GM12878 (cell line): ENCODE measurements at regions not wholly inside any gene's neighbourhood (a gene's known extent, or its start where the extent isn't known, plus 50 kb on each side); places are given as distances from the start of the nearest gene placed in this dataset.

Source experiments
- ATAC-seq: fragments of 200-7000 bp; cut with Tn5 transposase; 3 replicates; pipeline ENCODE4 v1.9.1; 2020; ENCODE audit warnings: mild to moderate bottlenecking, moderate library complexity
- BruUV-seq: library from RNA; stranded (reverse); fragments of 400-500 nt; replicated peaks from 2 replicates; lab custom pipeline; 2021; lab: Mats Ljungman, UMichigan
- CTCF ChIA-PET: fragments of 300-600 bp; sonication (Branson Sonifier 250); formaldehyde crosslinking; extraction: SDS; loops from one replicate; lab custom pipeline; 2021; ENCODE audit warnings: inconsistent platforms; lab: Yijun Ruan, JAX
- POLR2A ChIA-PET: fragments of 350-600 bp; formaldehyde crosslinking; extraction: SDS; loops from one replicate; lab custom pipeline; 2021; ENCODE audit warnings: inconsistent platforms; lab: Charles Lee
- RAD21 ChIA-PET: fragments of 300-600 bp; sonication (Branson Sonifier 250); formaldehyde crosslinking; loops from one replicate; lab custom pipeline; 2023; ENCODE audit warnings: antibody characterized with exemption; ENCODE audit not compliant: unreplicated experiment; lab: Charles Lee
- SMC1A ChIA-PET: fragments of 300-600 bp; sonication (Branson Sonifier 250); formaldehyde crosslinking; loops from one replicate; lab custom pipeline; 2023; ENCODE audit not compliant: unreplicated experiment, uncharacterized antibody; lab: Charles Lee
- DNase-seq: peaks from one replicate; pipeline ENCODE4 v3.0.0-alpha.2; 2011; ENCODE audit warnings: low read depth, low spot score
- FAIRE-seq: peaks from 3 replicates; lab custom pipeline; 2011; peaks lifted over from hg19 to GRCh38; lab: Jason Lieb, UNC
- H2AFZ ChIP-seq: 2 replicates; pipeline ENCODE4 v1.6.0; 2011; ENCODE audit warnings: low read depth, low read length, control low read depth; ENCODE audit not compliant: control insufficient read depth
- H3K27ac ChIP-seq: 2 replicates; pipeline ENCODE4 v1.5.1; 2011; ENCODE audit warnings: control low read depth; ENCODE audit not compliant: control insufficient read depth, insufficient read depth
- H3K27me3 ChIP-seq, 2 experiments: replicated peaks in 1 of 2; 2 replicates each; pipeline versions ENCODE4 v1.6.0 to v1.6.1; 2011; ENCODE audit warnings: low read length in 1 of 2; ENCODE audit not compliant: control insufficient read depth in 2 of 2, insufficient read depth in 2 of 2
- H3K36me3 ChIP-seq, 2 experiments: 2 replicates each; pipeline ENCODE4 v1.5.1; 2011; ENCODE audit warnings: low read length in 1 of 2; ENCODE audit not compliant: control insufficient read depth in 2 of 2, insufficient read depth in 2 of 2
- H3K4me1 ChIP-seq: 2 replicates; pipeline ENCODE4 v1.6.1; 2011; ENCODE audit warnings: mild to moderate bottlenecking, low read length, moderate library complexity, mixed read lengths; ENCODE audit not compliant: control insufficient read depth, insufficient read depth
- H3K4me2 ChIP-seq: 2 replicates; pipeline ENCODE4 v1.6.0; 2011; ENCODE audit warnings: control low read depth; ENCODE audit not compliant: control insufficient read depth, insufficient read depth
- H3K4me3 ChIP-seq: fragments of 200-600 bp; sonication (generic); 2 replicates; pipeline ENCODE4 v1.5.1; 2016
- H3K79me2 ChIP-seq: 2 replicates; pipeline ENCODE4 v1.6.0; 2011; ENCODE audit warnings: low read length; ENCODE audit not compliant: control insufficient read depth, insufficient read depth
- H3K9ac ChIP-seq: 2 replicates; pipeline ENCODE4 v1.8.0; 2011; ENCODE audit warnings: low read length, control low read depth, mixed read lengths; ENCODE audit not compliant: control insufficient read depth, insufficient read depth
- H3K9me3 ChIP-seq: replicated peaks from 3 replicates; pipeline ENCODE4 v1.5.1; 2011; ENCODE audit warnings: mild to moderate bottlenecking, low read length; ENCODE audit not compliant: control insufficient read depth, insufficient read depth
- H4K20me1 ChIP-seq: 2 replicates; pipeline ENCODE4 v1.6.0; 2011; ENCODE audit not compliant: control insufficient read depth, insufficient read depth
- BCL11A ChIP-seq: IDR thresholded peaks from 2 replicates; pipeline ENCODE4 v1.6.1; 2011; ENCODE audit warnings: low read depth, low read length
- EED ChIP-seq: sonication (generic); IDR thresholded peaks from 2 replicates; pipeline ENCODE4 v1.6.1; 2016; ENCODE audit warnings: antibody characterized with exemption, low read depth
- GATAD2B ChIP-seq: fragments of 450-650 bp; conservative IDR thresholded peaks from 2 replicates; pipeline ENCODE4 v1.6.1; 2017; ENCODE audit warnings: low read depth, mild to moderate bottlenecking, moderate library complexity
- MTA2 ChIP-seq: fragments of 450-650 bp; IDR thresholded peaks from 2 replicates; pipeline ENCODE4 v1.6.1; 2016; ENCODE audit warnings: low read depth, mild to moderate bottlenecking, moderate library complexity
- NBN ChIP-seq: fragments of 450-650 bp; IDR thresholded peaks from 2 replicates; pipeline ENCODE4 v1.6.1; 2016
- NFXL1 ChIP-seq: fragments of 450-650 bp; IDR thresholded peaks from 2 replicates; pipeline ENCODE4 v1.6.1; 2017; ENCODE audit warnings: antibody characterized with exemption, mild to moderate bottlenecking, borderline replicate concordance
- PKNOX1 ChIP-seq: fragments of 450-650 bp; IDR thresholded peaks from 2 replicates; pipeline ENCODE4 v1.6.1; 2016; ENCODE audit warnings: mild to moderate bottlenecking
- RFX5 ChIP-seq: IDR thresholded peaks from 2 replicates; pipeline ENCODE4 v1.6.1; 2011; ENCODE audit warnings: low read depth, low read length, improper control_type of control experiment
- TBL1XR1 ChIP-seq: IDR thresholded peaks from 2 replicates; pipeline ENCODE4 v1.6.1; 2012; ENCODE audit warnings: low read depth, low read length, improper control_type of control experiment
- ZNF592 ChIP-seq: fragments of 450-650 bp; IDR thresholded peaks from 2 replicates; pipeline ENCODE4 v1.6.1; 2017; ENCODE audit warnings: mild to moderate bottlenecking, moderate library complexity
- WGBS: methylation state at CpG from one replicate; pipeline ENCODE4 v1.1.6; 2016; ENCODE audit warnings: low lambda C conversion rate; ENCODE audit not compliant: insufficient replicate concordance, insufficient coverage; ENCODE audit errors: missing lambda C conversion rate; 5-methylcytosine and 5-hydroxymethylcytosine counted together
- in situ Hi-C: fragments of 300-500 bp; cut with MboI; formaldehyde crosslinking; loops from 9 replicates; pipeline ENCODE4 v1.14.3; 2018; ENCODE audit warnings: mixed read lengths
- intact Hi-C: fragments of 100-400 bp; cut with micrococcal nuclease; formaldehyde crosslinking; loops from one replicate; pipeline ENCODE4 v1.14.2; 2022; ENCODE audit not compliant: unreplicated experiment
- TF ChIP-seq, protein P1 (sequence below): fragments of 450-650 bp; formaldehyde crosslinking; IDR thresholded peaks from 2 replicates; pipeline ENCODE4 v1.4.0; 2020; ENCODE audit warnings: mild to moderate bottlenecking, moderate library complexity
- TF ChIP-seq, protein P2 (sequence below): fragments of 450-650 bp; IDR thresholded peaks from 2 replicates; pipeline ENCODE4 v1.6.1; 2018; ENCODE audit warnings: borderline replicate concordance, mild to moderate bottlenecking; ENCODE audit not compliant: partially characterized antibody

DNA sequence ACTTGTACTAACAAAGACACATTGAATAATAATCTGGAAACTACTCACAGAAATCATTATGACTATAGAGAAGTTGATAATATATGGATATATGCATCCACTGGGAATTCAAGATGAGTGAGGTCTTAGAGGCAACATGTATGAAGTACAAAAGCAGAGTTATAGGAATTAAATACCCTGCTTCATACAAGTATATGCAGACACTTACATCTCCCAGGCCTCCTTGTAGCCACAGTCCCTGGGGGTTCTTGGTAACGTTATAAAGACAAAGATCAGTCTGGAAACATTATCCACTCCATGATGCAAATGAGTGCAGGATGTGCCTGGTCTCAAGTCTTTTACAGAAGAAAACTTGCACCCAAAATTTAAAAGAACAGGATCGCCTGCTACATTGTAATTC, 92.4 kb upstream of the ANXA1 start (continued):
- TF ChIP-seq, protein P1, sequence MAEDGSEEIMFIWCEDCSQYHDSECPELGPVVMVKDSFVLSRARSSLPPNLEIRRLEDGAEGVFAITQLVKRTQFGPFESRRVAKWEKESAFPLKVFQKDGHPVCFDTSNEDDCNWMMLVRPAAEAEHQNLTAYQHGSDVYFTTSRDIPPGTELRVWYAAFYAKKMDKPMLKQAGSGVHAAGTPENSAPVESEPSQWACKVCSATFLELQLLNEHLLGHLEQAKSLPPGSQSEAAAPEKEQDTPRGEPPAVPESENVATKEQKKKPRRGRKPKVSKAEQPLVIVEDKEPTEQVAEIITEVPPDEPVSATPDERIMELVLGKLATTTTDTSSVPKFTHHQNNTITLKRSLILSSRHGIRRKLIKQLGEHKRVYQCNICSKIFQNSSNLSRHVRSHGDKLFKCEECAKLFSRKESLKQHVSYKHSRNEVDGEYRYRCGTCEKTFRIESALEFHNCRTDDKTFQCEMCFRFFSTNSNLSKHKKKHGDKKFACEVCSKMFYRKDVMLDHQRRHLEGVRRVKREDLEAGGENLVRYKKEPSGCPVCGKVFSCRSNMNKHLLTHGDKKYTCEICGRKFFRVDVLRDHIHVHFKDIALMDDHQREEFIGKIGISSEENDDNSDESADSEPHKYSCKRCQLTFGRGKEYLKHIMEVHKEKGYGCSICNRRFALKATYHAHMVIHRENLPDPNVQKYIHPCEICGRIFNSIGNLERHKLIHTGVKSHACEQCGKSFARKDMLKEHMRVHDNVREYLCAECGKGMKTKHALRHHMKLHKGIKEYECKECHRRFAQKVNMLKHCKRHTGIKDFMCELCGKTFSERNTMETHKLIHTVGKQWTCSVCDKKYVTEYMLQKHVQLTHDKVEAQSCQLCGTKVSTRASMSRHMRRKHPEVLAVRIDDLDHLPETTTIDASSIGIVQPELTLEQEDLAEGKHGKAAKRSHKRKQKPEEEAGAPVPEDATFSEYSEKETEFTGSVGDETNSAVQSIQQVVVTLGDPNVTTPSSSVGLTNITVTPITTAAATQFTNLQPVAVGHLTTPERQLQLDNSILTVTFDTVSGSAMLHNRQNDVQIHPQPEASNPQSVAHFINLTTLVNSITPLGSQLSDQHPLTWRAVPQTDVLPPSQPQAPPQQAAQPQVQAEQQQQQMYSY (CRISPR knock-in tag): no peak
- TF ChIP-seq BCL11A: no peak
- TF ChIP-seq, all 136 proteins: peak for 0

GRCh38 chr9:73056245-73056644, 95.4 kb upstream of the ANXA1 start:
- POLR2A ChIA-PET: no interaction called here
- CTCF ChIA-PET: no interaction called here
- H3K27me3 ChIP-seq: no peaks in the 10 kb centered on the region
- in situ Hi-C loops (no loop called here), intact Hi-C loops (no loop called here)
- no peak for ATAC-seq
- H3K4me1 ChIP-seq: no peaks in the 10 kb centered on the region
- FAIRE-seq: no peak
- no peaks in the 10 kb centered on the region for H4K20me1 ChIP-seq
- H3K4me3 ChIP-seq: no peak overlapping the region
- H2AFZ ChIP-seq: no peak overlapping the region
- no peaks in the 10 kb centered on the region for H3K9me3 ChIP-seq
- H3K79me2 ChIP-seq: no peaks in the 10 kb centered on the region
- H3K4me2 ChIP-seq: no peak overlapping the region
- H3K27ac ChIP-seq: no peak overlapping the region
- no TSS peak for BruUV-seq
- RAD21 ChIA-PET: no interaction called here
- no peak for DNase-seq
- WGBS: 49% methylated on average over 5 of the region's 5 CpGs
- SMC1A ChIA-PET: interaction anchor here (1.1 kb wide), 1 partner anchor 17 kb away, joined by 3 read pairs; no protein-coding TSS in a partner anchor
- H3K36me3 ChIP-seq: no peaks in the 10 kb centered on the region
- H3K9ac ChIP-seq: no peak overlapping the region
- no peak for TF ChIP-seq EED
- no peak for TF ChIP-seq ZNF592
- TF ChIP-seq NFXL1: no peak
- no peak for TF ChIP-seq GATAD2B
- no peak for TF ChIP-seq RFX5
- TF ChIP-seq, protein P2, sequence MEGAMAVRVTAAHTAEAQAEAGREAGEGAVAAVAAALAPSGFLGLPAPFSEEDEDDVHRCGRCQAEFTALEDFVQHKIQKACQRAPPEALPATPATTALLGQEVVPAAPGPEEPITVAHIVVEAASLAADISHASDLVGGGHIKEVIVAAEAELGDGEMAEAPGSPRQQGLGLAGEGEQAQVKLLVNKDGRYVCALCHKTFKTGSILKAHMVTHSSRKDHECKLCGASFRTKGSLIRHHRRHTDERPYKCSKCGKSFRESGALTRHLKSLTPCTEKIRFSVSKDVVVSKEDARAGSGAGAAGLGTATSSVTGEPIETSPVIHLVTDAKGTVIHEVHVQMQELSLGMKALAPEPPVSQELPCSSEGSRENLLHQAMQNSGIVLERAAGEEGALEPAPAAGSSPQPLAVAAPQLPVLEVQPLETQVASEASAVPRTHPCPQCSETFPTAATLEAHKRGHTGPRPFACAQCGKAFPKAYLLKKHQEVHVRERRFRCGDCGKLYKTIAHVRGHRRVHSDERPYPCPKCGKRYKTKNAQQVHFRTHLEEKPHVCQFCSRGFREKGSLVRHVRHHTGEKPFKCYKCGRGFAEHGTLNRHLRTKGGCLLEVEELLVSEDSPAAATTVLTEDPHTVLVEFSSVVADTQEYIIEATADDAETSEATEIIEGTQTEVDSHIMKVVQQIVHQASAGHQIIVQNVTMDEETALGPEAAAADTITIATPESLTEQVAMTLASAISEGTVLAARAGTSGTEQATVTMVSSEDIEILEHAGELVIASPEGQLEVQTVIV: no peak
- no peak for TF ChIP-seq PKNOX1
- no peak for TF ChIP-seq TBL1XR1
- no peak for TF ChIP-seq NBN
- no peak for TF ChIP-seq MTA2
